ENCODE measurements at regions not wholly inside any gene's neighbourhood (a gene's known extent, or its start where the extent isn't known, plus 50 kb on each side); places are given as distances from the start of the nearest gene placed in this dataset.
"Not testable (repeated sequence)": the region's sequence is repeated elsewhere in the genome, so short reads cannot be mapped to it uniquely, and the experiment has no call there.

GRCh38 chr5:105688227-105688792 is 1982.4 kb downstream of the EFNA5 start:
- no peak for DNase-seq (ENCODE audit: low spot score)

DNA sequence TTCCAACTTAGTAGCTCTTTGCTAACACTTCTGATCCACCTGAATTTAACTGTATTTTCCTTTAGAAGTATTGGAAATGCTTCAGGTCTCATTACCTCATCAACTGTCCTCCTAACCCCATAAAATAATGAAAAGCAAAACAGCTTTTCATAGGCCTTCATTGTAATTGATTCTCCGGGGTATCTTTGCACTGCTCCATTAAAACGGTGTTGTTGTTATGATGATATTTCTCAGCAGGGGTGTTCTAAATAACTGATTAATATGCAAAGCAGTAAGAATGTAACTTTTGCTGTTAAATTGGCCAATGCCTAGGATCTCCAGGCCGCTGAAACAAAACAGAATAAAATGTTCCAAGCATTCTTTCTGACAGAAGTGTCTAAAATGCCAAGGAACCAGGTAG is 1983.2 kb downstream of the EFNA5 start:
- DNase-seq (ENCODE audit: low spot score): no peak

- no peak for DNase-seq (ENCODE audit: low spot score)
These were observed 1984.9 kb downstream of the EFNA5 start for GRCh38 chr5:105685884-105686283.

DNA sequence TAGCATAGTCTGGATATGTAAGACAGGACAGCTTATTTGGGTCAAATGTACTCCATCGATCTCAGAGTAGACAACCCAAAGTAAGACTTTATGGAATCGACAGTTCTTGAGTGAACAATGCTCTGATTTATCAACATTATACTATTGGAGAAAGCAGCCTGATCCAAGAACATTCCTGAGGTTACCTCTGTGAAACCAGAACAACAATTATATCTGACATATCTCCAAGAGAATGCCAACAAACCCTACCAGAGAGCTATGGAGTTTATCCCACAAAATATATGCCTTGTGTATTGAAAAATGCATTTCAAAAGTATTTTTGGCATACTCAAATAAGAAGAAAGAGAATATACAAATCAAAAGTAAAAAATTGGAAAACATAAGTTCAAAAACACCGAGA is 1985.9 kb downstream of the EFNA5 start:
- DNase-seq (ENCODE audit: low spot score): no peak

- DNase-seq (ENCODE audit: low spot score): no peak
These were observed 1989.8 kb downstream of the EFNA5 start for GRCh38 chr5:105680858-105681475.

DNA sequence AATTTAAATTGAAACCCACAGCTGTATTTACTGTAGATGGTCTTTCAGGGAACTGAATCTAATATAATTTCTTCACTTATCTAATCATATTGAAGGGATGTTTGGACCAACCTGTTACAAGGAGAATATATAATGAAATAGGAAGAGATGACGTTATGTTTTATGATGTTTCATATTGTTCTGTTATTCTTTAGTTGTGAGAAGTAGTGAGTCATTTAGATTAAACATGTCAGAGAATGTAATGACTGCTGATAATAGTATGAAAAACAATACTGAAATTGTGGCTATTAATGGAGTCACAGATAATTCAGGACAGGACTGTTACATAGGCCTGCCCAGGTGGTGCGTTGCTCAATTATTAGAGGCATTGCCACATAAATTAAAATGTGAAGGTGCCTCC is 1993.4 kb downstream of the EFNA5 start:
- DNase-seq (ENCODE audit: low spot score): no peak

DNA sequence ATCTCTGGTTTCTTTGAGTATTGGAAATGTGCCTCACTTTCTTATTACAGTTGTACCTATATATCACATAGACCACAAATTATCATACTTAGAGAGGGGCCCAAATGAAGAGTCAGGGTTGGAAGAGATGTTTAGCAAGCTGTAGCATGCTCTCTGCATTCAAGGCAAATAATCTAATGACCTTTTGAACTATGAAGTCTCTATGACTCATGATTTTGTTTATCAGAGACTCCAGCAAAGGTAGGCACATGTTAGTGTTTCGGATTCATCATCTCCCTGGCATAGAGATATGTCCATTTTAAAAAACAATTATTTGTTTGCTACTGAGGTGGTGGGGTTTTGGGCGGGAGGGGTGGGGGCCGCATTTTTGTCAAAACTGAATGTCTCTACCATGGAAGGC is 2000.1 kb downstream of the EFNA5 start:
- DNase-seq (ENCODE audit: low spot score): no peak

DNA sequence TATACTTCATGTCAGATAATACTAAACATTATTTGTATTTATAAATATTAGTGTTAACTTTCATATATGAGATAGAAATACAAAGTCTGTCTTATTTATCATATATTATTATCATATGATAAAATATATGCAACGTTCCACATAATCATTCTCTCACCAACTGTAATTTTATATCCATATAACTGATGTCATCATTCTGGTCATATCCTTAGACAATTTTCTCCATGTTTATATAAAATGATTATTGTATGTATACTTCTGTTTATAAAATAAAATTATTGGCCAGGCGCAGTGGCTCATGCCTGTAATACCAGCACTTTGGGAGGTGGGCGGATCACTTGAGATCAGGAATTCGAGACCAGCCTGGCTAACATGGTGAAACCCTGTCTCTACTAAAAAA is 2007.1 kb downstream of the EFNA5 start:
- no peak for DNase-seq (ENCODE audit: low spot score)

GRCh38 chr5:105659396-105659795 is 2011.3 kb downstream of the EFNA5 start:
- DNase-seq (ENCODE audit: low spot score): no peak

DNA sequence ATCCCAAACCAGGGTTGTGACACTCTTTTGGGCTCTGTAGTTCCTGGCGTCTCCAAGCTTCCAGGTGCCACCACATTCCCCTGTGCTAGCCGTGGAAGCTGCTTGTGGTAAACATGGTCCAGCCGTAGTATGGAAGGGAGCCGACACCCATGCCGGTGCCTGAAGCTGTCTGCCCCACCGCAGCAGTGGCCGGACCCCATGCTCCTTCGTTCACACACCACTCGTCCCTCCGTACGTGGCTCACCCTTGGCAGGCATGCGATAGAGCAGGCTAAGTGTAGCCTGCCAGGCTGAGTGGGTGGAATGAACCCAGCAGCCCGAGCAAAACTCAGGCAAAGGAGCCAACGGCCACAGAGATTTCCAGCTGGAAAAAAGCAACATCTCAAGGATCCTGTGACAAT is 2030.4 kb downstream of the EFNA5 start:
- no peak for DNase-seq (ENCODE audit: low spot score)

DNA sequence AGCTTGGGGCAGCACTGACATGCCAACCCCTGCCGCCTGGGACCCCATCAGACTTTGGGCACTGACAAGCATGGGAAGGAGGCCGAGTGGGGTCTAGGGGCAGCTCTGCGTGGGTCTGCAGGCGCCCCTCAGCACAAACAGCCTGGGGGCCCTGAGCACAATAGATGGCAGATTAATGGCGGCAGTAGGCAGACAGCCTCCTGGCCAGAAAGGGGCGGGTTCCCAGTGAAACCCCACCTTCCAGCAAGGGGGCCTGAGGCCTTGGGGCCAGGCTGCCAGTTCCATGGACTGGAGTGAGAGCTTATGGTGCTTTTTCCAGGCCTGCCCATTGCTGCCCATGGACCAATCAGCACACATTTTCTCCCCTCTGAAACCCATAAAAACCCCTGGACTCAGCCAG is 2031.2 kb downstream of the EFNA5 start:
- DNase-seq (ENCODE audit: low spot score): no peak

GRCh38 chr5:105639068-105639467 is 2031.7 kb downstream of the EFNA5 start:
- DNase-seq (ENCODE audit: low spot score): no peak

- no peak for DNase-seq (ENCODE audit: low spot score)
These were observed 2032.3 kb downstream of the EFNA5 start for GRCh38 chr5:105638437-105638836.

DNA sequence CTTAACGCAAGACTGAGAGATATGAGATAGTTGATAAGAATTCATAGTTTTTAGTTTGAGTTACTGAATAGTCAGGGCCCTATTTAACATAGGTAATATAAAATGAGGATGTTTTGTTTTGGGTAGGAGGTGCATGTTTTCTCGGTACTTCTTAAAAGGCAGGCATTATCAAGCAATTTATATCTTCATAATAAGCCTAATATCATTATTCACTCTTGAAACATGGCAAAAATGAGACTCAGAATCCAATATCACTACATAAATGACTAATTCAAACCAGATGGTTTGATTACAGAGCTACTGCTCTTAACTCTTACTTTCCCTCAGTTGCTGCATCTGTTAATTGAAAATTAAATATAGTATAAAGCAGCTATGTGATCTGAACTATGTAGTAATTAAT is 2038.7 kb downstream of the EFNA5 start:
- no peak for DNase-seq (ENCODE audit: low spot score)

DNA sequence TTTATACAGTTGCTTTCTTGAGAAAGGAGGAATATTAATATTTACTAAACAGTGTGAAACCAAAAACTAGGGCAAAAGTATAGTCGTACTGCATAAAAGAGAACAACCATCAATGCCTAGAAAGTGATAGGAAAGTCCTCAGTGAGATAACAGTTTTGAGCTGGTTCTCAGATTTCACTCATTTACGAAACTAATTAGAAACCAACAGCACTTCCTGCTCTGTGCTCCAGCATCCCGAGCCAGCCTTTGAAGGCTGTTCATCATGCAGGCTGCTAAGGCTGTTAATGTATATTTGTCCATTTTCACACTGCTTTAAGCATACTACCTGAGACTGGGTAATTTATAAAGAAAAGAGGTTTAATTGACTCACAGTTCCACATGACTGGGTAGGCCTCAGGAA is 2039.9 kb downstream of the EFNA5 start:
- DNase-seq (ENCODE audit: low spot score): no peak

DNA sequence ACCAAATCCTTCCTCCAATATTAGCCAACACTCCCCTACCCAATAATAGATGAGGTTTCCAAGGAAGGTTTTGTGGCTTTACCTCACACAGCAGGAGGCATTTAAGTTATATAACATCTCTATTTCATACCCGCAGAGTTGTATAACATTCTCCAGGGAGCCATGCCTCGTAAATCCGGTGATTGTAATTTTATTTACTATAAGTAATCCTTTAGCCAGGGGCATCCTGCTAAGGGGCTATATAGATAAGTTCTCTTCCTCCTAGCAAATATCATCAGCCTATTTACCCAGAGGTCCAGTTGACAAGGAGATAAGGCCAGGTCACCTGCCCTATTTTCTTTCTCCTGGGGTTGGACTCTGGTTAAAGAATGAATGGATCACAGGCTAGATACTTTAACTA is 2051.0 kb downstream of the EFNA5 start:
- DNase-seq (ENCODE audit: low spot score): no peak

- DNase-seq (ENCODE audit: low spot score): no peak
These were observed 2053.1 kb downstream of the EFNA5 start for GRCh38 chr5:105617436-105618215.

- DNase-seq (ENCODE audit: low spot score): no peak
These were observed 2054.0 kb upstream of the NUDT12 start for GRCh38 chr5:105616599-105616998.

DNA sequence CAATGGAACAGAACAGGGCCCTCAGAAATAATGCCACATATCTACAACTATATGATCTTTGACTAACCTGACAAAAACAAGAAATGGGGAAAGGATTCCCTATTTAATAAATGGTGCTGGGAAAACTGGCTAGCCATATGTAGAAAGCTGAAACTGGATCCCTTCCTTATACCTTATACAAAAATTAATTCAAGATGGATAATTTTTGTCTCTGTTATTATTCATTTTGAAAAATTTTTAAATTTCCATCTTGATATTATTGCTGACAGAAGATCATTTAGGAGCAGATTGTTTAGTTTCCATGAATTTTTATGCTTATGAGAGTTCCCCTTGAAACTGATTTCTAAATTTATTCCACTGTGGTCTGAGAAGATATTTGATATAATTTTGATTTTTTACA is 2039.8 kb upstream of the NUDT12 start:
- DNase-seq (ENCODE audit: low spot score): not testable (repeated sequence)

DNA sequence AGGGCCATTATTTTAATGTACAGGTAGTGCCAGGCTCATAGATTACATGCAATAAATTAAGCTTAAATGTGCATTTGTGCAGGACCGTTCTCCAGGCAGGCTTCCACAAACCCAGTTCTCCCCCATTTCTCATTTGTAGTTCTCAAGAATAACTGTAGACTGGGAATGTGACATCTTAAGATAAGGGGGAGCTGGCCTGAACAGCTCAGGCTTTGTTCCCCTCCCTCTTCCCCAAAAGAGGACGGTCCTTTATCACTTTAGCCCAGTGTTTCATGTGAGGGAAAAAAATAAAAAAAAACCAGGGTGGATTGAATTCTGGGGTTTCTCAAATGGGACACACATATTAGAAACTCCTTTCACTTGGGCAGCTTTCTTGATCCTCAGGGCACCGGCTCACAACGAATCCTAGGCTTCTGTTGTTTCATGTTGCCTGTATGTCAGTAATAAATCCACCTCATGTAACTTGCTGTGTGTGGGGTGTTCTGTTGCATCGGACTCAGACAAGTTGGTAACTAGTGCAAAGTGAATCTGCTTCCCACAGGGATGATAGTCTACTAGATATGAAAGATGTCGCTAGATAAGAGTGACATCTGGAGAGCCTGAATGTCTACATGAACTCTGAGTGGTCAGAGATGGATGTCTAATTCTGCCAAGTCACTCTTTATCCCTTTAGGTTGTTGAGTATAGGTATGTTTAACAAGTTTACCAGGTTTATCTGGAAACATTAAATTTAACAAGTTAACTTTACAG is 2030.6 kb upstream of the NUDT12 start:
- DNase-seq (ENCODE audit: low spot score): no peak

DNA sequence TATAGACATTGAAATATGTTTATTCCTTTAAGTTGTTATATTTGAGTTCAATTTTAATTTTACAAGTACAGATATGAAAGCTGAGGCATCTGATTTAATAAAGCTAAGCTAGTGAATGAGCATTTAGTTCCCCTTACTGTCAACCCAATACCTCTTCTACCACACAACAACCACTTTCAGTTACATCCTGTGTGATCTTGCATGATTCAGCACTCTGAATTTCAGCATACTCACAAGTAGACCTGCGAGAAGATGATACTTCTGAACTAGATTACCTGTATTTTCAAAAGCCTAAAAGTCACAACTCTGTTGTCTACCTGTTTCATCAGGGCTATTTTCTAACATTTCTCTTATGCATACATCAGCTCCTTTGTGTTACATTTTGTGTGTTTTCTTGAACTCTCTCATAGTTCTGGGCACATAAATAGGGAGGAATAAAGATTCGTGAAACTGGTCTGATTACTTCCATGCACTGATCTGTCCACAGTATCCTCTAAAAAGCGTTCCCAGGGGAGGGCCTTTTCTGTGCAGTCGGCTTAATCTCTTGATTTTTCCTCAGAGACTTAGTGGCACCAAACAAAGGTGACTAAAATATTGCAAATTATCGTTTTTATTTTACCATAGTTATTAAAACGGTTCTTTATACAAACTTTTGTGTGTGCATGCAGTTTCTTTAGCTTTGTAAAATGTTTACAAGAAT is 2025.5 kb upstream of the NUDT12 start:
- no peak for DNase-seq (ENCODE audit: low spot score)

GRCh38 chr5:105581988-105582690 is 2019.5 kb upstream of the NUDT12 start:
- DNase-seq (ENCODE audit: low spot score): no peak

Data from kidney capillary endothelial cell (primary cell).